ENCODE measurements at regions not wholly inside any gene's neighbourhood (a gene's known extent, or its start where the extent isn't known, plus 50 kb on each side); places are given as distances from the start of the nearest gene placed in this dataset.
A peak's percentile ranks its signal among the peaks of the same experiment; 100 is the strongest.

DNA sequence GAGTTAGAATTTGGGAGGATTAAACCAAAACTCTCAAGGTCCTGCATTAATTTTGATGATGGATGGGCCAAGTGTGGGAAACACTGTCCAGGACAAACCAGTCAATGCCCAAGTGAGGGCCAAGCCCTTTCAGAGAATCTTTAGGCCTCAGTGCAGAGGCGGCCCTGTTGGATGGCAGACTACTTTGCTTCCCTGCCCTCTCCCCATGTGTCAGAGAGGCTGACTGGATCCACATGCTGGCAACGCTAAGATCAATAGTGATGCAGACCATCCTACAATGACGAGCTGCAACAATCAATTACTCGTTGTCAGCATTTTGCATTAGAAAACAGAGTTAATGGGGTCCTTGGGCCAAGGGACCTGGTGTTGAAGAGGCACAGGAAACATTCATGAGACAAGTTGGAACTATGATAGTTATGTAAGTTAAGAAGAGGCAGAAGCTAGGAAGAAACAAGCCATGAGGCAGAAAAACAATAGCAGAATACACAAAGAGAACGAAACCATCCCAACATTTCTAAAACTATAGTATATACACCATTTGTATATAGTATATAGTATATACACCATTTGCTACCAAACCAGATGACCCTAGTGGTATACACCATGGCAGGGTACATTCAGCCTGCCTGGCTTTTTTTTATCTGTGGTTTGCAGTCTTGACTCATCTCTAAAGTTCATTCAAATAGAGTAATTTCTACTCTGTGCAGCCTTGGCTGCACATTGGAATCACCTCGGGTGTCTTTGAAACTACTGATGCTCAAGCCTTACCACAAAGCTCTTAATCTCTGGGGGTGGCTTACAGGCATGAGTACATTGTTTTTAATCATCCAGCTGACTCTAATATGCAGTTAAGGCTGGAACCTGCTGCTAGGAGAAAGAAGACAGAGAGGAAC, 147.7 kb upstream of the GYPA start:
- peak; percentile 15 for DNase-seq (ENCODE audit: low read depth, low spot score)
- in situ Hi-C loops (cut with HindIII; ENCODE audit: low sequenced_read_pairs): no loop called here
- H3K4me3 ChIP-seq (ENCODE audit: low read depth, low read length): no peak overlapping the region
- no peak for TF ChIP-seq CTCF (IDR thresholded peaks at IDR 0.05; ENCODE audit: low read depth, low read length)

- TF ChIP-seq CTCF (IDR thresholded peaks at IDR 0.05; ENCODE audit: low read depth, low read length): no peak
- in situ Hi-C loops (cut with HindIII; ENCODE audit: low sequenced_read_pairs): no loop called here
- no peak overlapping the region for H3K4me3 ChIP-seq (ENCODE audit: low read depth, low read length)
- peak; percentile 18 for DNase-seq (ENCODE audit: low read depth, low spot score)
Observed at GRCh38 chr4:144289667-144290428, 149.3 kb upstream of the GYPA start.

DNA sequence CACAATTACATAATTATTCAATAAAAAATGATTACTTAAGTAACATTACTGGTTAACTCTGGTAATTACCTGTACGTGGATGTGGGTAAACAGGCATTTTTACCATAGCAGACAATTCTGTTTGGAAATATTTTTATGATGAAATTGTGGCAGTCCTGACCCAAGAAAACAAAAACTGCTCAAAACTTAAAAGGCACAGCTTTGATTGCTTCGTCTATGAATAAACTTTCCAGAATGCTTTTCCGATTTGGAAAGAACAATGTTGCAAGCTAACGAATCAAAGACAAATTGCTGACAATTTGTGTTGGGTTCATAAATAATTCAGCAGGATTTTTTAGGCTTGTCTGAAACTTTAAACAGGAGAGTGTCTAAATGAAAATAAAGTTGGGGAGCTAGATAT, 150.6 kb upstream of the GYPA start:
- no peak for DNase-seq (ENCODE audit: low read depth, low spot score)

GRCh38 chr4:144294211-144294610, 153.7 kb upstream of the GYPA start:
- no peak overlapping the region for H3K4me3 ChIP-seq (ENCODE audit: low read depth, low read length)
- no peak for DNase-seq (ENCODE audit: low read depth, low spot score)
- TF ChIP-seq CTCF (IDR thresholded peaks at IDR 0.05; ENCODE audit: low read depth, low read length): no peak
- in situ Hi-C loops (cut with HindIII; ENCODE audit: low sequenced_read_pairs): no loop called here

More for the DNA sequence above, 150.6 kb upstream of the GYPA start:
- H3K4me3 ChIP-seq (ENCODE audit: low read depth, low read length): no peak overlapping the region
- in situ Hi-C loops (cut with HindIII; ENCODE audit: low sequenced_read_pairs): no loop called here
- no peak for TF ChIP-seq CTCF (IDR thresholded peaks at IDR 0.05; ENCODE audit: low read depth, low read length)

DNA sequence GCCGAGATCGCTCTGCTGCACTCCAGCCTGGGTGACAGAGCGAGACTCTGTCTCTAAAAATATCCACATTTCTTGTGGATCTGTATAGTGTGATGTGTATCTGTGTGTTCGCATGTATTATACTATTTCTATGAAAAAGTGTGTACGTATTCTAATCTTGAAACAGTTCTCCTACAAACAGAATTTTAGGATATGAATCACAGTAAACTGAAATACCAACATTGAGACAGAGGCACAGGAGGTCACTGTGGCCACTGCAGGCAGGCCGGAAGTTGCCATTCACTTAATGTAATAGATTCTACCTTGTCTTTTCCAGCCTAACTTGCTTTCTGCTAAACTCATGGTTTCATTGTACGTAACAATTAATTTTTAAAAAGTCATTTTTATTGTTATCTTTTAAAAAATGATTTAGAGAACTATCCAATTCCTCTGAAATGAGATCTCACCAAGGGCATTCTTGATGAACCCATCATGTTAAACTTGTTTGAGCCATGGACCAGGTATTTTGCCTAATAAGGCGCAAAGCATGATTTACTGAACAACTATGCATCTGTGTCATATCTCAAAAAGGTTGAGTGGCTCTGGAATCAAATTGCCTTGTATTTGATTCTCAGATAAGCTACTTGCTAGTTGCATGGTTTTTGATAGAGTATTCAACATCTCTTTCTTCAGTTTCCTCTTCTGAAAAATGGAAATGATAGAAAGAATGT, 154.9 kb upstream of the GYPA start:
- DNase-seq (ENCODE audit: low read depth, low spot score): peak; percentile 5
- no peak for TF ChIP-seq CTCF (IDR thresholded peaks at IDR 0.05; ENCODE audit: low read depth, low read length)
- H3K4me3 ChIP-seq (ENCODE audit: low read depth, low read length): no peak overlapping the region
- in situ Hi-C loops (cut with HindIII; ENCODE audit: low sequenced_read_pairs): no loop called here

DNA sequence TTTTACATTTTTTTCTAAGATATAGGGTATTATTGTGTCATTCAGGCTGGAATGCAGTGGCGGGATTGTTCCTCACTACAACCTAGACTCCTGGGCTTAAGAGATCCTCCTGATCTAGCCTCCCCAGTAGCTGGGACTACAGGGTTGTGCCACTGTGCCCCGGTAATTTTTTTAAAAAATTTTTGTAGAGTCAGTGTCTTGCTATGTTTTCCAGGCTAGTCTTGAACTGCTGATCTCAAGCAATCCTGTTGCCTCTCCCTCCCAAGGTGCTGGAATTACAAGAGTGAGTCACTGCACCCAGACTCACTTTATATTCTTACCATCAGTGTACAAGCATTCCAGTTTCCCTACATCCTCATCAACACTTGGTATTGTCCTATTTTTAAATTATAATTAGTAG, 156.4 kb upstream of the GYPA start:
- in situ Hi-C loops (cut with HindIII; ENCODE audit: low sequenced_read_pairs): no loop called here
- no peak for DNase-seq (ENCODE audit: low read depth, low spot score)
- no peak for TF ChIP-seq CTCF (IDR thresholded peaks at IDR 0.05; ENCODE audit: low read depth, low read length)
- H3K4me3 ChIP-seq (ENCODE audit: low read depth, low read length): no peak overlapping the region
